OCI-LY1 (cell line): ENCODE measurements at regions not wholly inside any gene's neighbourhood (a gene's known extent, or its start where the extent isn't known, plus 50 kb on each side); places are given as distances from the start of the nearest gene placed in this dataset.

Experiments used
- EZH2 ChIP-seq: fragments of 200-600 bp; sonication (generic), shearing (Covaris generic); IDR thresholded peaks from 2 replicates; pipeline ENCODE4 v1.8.0; 2017; ENCODE audit warnings: borderline replicate concordance, mixed run types, mild to moderate bottlenecking, antibody characterized with exemption, low read length, moderate library complexity, mixed read lengths
- TF ChIP-seq, protein P1 (sequence below): fragments of 200-600 bp; sonication (generic), shearing (Covaris generic); IDR thresholded peaks from 2 replicates; pipeline ENCODE4 v1.5.1; 2017; ENCODE audit warnings: mild to moderate bottlenecking, antibody characterized with exemption, low read length, moderate library complexity, mixed read lengths

DNA sequence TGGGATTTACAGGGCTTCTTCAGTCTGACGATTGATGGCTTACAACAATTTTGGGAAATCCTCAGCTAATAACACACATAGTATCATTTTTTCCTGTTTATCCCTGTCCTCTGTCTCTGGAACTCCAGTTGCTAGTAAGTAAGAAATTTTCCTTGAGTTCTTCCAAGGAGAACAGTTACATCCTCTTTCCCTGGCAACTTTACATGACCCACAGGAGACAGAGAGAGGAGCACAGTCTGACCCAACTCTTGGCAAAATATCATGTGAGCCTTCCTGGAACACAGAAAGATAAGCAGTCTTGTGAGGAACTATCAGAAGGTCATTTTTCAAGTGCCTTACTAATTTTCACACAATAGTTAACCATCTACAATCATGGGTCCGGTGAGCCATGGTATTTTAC, 578.7 kb upstream of the PABPC4L start:
- TF ChIP-seq, protein P1, sequence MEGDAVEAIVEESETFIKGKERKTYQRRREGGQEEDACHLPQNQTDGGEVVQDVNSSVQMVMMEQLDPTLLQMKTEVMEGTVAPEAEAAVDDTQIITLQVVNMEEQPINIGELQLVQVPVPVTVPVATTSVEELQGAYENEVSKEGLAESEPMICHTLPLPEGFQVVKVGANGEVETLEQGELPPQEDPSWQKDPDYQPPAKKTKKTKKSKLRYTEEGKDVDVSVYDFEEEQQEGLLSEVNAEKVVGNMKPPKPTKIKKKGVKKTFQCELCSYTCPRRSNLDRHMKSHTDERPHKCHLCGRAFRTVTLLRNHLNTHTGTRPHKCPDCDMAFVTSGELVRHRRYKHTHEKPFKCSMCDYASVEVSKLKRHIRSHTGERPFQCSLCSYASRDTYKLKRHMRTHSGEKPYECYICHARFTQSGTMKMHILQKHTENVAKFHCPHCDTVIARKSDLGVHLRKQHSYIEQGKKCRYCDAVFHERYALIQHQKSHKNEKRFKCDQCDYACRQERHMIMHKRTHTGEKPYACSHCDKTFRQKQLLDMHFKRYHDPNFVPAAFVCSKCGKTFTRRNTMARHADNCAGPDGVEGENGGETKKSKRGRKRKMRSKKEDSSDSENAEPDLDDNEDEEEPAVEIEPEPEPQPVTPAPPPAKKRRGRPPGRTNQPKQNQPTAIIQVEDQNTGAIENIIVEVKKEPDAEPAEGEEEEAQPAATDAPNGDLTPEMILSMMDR: no peak
- TF ChIP-seq EZH2: no peak
